ENCODE measurements at regions not wholly inside any gene's neighbourhood (a gene's known extent, or its start where the extent isn't known, plus 50 kb on each side); places are given as distances from the start of the nearest gene placed in this dataset.

DNA sequence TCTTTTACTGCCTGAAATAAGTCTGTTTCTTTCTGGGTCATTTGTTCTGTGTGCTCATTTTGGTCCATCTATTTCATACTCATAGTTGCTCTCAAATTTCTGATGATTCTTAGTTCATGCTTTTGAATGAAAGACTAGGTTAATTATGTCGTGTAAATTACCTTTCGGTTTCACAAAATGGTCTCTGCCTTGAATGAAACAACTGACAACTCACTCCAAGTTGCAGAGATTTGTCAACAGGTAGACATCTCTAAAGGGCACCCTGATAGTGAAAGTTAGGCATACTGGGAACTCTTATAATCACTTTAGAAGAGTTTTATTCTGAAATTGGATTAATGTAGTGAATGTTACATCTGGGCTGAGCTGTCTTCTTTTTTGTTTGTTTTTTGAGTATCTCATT lies 726.9 kb downstream of the PDHA2 start:
- H3K4me3 Mint-ChIP-seq, result no peak overlapping the region
- H3K27me3 Mint-ChIP-seq (ENCODE audit: low read depth, poor library complexity), result peaks cover 4% of the 10 kb centered on the region
- H3K9me3 Mint-ChIP-seq, result no peaks in the 10 kb centered on the region
- no peaks in the 10 kb centered on the region for H3K36me3 Mint-ChIP-seq (ENCODE audit: low read depth)
- TF ChIP-seq CTCF (IDR thresholded peaks at IDR 0.05), result no peak
- DNase-seq, result no peak
- H3K4me1 Mint-ChIP-seq, result no peaks in the 10 kb centered on the region
- H3K27ac Mint-ChIP-seq, result no peak overlapping the region

GRCh38 chr4:96585304-96585703 lies 745.4 kb downstream of the PDHA2 start:
- Mint-ChIP-seq H3K9me3 (peaks cover 5% of the 10 kb centered on the region), H3K4me1 (no peaks in the 10 kb centered on the region), H3K36me3 (ENCODE audit: low read depth) (no peaks in the 10 kb centered on the region), H3K27ac (no peak overlapping the region), H3K27me3 (ENCODE audit: low read depth, poor library complexity) (no peaks in the 10 kb centered on the region), H3K4me3 (no peak overlapping the region)
- no peak for DNase-seq
- no peak for TF ChIP-seq CTCF (IDR thresholded peaks at IDR 0.05)

GRCh38 chr4:96593422-96593821 lies 753.5 kb downstream of the PDHA2 start:
- TF ChIP-seq CTCF (IDR thresholded peaks at IDR 0.05), result no peak
- DNase-seq, result no peak
- H3K27ac Mint-ChIP-seq, result no peak overlapping the region
- H3K4me1 Mint-ChIP-seq, result no peaks in the 10 kb centered on the region
- H3K4me3 Mint-ChIP-seq, result no peak overlapping the region
- peaks cover 1% of the 10 kb centered on the region for H3K27me3 Mint-ChIP-seq (ENCODE audit: low read depth, poor library complexity)
- no peaks in the 10 kb centered on the region for H3K36me3 Mint-ChIP-seq (ENCODE audit: low read depth)
- H3K9me3 Mint-ChIP-seq, result no peaks in the 10 kb centered on the region

GRCh38 chr4:96598465-96598864 lies 758.6 kb downstream of the PDHA2 start:
- Mint-ChIP-seq H3K27ac (no peak overlapping the region), H3K9me3 (no peaks in the 10 kb centered on the region), H3K4me3 (no peak overlapping the region), H3K36me3 (ENCODE audit: low read depth) (no peaks in the 10 kb centered on the region), H3K4me1 (peaks cover 14% of the 10 kb centered on the region), H3K27me3 (ENCODE audit: low read depth, poor library complexity) (peaks cover 3% of the 10 kb centered on the region)
- no peak for DNase-seq
- TF ChIP-seq CTCF (IDR thresholded peaks at IDR 0.05), result no peak

- TF ChIP-seq CTCF (IDR thresholded peaks at IDR 0.05), result no peak
- Mint-ChIP-seq H3K9me3 (no peaks in the 10 kb centered on the region), H3K4me1 (peaks cover 14% of the 10 kb centered on the region), H3K27me3 (ENCODE audit: low read depth, poor library complexity) (peaks cover 7% of the 10 kb centered on the region), H3K4me3 (no peak overlapping the region), H3K36me3 (ENCODE audit: low read depth) (no peaks in the 10 kb centered on the region), H3K27ac (no peak overlapping the region)
- no peak for DNase-seq
Observed at GRCh38 chr4:96599752-96600151, 759.9 kb downstream of the PDHA2 start.

GRCh38 chr4:96602661-96603060 lies 762.8 kb downstream of the PDHA2 start:
- Mint-ChIP-seq H3K27ac (no peak overlapping the region), H3K9me3 (no peaks in the 10 kb centered on the region), H3K4me3 (no peak overlapping the region), H3K4me1 (peaks cover 14% of the 10 kb centered on the region), H3K27me3 (ENCODE audit: low read depth, poor library complexity) (peaks cover 7% of the 10 kb centered on the region), H3K36me3 (ENCODE audit: low read depth) (no peaks in the 10 kb centered on the region)
- TF ChIP-seq CTCF (IDR thresholded peaks at IDR 0.05), result no peak
- DNase-seq, result no peak
